ENCODE measurements at regions not wholly inside any gene's neighbourhood (a gene's known extent, or its start where the extent isn't known, plus 50 kb on each side); places are given as distances from the start of the nearest gene placed in this dataset.

DNA sequence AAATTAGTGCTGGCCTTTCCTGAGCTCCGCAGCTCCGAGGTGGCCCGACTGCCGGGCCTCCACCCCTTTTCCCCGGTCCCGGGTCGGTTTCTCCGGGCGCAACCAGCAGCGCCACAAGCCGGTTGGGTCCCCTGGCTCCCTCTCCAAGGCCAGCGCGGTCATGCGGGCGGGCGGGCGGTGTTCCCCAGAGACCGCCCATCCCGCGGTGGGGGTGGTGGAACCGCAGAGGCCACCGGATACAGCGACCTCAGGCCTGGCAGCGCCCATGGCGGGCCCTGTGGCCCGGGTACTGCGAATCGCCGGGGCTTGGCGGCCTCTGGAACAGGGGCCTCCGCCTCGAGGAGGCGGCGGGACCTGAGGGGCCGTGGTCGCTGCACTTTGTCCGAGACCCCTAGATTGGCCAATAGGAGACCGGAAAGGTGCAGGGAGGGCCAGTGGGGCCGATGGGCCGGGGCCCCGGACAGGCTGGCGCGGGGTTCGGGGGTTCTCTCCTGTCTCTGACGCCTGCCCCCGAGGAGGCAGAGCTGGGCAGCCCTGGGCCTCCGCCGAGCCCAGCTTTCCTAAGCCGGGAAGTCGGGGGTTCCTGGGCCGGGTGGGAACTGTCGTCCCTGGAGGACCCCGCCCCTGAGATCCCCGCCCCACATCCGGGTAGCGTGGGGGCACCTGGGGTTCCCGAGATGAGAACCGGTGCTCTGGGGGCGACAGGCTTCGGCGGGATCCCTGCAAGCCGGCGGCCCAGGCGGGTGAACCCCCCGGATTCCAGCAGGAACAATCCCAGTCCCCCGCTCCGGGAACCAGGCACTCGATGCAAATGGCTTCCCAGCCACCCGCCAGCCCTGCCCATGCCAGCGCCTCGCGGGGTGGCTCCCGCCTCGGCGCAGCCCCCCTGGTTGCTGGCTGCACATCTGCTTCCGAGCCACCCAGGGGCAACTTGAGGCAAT lies 293.9 kb downstream of the ZSWIM6 start:
- ChIA-PET POLR2A (no interaction called here), CTCF (interaction anchor here (4.1 kb wide), 1 partner anchor 32 kb away, joined by 14 read pairs; no protein-coding TSS in a partner anchor)
- peak; percentile 33 for DNase-seq (ENCODE audit: extremely low spot score)
- TF ChIP-seq, protein P1, sequence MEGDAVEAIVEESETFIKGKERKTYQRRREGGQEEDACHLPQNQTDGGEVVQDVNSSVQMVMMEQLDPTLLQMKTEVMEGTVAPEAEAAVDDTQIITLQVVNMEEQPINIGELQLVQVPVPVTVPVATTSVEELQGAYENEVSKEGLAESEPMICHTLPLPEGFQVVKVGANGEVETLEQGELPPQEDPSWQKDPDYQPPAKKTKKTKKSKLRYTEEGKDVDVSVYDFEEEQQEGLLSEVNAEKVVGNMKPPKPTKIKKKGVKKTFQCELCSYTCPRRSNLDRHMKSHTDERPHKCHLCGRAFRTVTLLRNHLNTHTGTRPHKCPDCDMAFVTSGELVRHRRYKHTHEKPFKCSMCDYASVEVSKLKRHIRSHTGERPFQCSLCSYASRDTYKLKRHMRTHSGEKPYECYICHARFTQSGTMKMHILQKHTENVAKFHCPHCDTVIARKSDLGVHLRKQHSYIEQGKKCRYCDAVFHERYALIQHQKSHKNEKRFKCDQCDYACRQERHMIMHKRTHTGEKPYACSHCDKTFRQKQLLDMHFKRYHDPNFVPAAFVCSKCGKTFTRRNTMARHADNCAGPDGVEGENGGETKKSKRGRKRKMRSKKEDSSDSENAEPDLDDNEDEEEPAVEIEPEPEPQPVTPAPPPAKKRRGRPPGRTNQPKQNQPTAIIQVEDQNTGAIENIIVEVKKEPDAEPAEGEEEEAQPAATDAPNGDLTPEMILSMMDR (IDR thresholded peaks at IDR 0.05; ENCODE audit: control extremely low read depth, extremely low read depth, low read depth, missing control alignments) = no peak

DNA sequence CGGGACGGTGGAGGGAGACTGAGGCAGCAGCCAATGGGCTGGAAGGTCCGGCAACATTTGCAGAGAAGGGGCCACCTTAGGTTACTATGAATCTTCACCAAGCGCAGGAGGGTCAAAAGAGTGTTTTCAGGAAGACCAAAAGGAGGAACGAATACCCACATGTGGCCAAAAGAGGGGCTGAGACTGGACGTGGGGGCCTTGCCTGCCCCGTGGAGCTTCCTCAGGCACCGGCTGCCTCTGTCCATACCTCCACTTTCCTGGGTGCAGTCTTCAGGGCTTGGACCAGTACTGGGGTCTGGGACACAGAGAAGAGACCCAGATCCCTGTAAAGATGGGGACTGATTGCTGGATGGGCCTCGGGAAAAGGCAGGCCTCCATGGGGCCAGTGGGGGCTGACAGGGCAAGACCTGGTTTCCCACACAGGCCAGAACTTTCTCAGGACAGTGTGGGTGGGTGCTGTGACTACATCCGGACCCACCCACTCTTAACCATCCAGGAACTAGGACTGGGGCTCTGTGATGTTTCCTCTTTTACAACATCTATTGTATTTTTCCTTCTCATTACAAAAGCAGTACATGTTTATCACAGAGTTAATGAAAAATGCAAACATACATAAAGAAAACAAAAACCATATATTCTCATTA lies 294.7 kb downstream of the ZSWIM6 start:
- TF ChIP-seq, protein P1 (IDR thresholded peaks at IDR 0.05; ENCODE audit: control extremely low read depth, extremely low read depth, low read depth, missing control alignments) = no peak
- ChIA-PET CTCF (interaction anchor here (4.1 kb wide), 1 partner anchor 32 kb away, joined by 14 read pairs; no protein-coding TSS in a partner anchor), POLR2A (no interaction called here)
- peak; percentile 23 for DNase-seq (ENCODE audit: extremely low spot score)

DNA sequence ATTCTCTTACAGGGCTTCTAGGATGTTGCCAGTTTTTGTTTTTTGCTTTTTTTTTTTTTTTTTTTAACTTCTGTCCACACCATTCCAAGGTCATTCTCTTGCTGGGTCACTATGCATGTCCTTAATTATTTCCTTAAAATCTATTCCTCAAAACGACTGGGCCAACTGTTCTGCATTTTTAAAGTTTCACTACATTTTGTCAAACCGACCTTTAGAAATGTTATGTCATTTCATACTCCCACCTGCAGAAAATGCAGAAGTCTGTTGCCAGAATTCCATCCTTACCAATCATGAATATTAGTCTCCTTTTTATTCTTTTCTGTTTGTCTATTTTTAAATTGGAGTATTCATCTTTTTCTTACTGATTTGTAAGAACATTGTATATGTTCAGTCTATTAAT lies 295.5 kb downstream of the ZSWIM6 start:
- TF ChIP-seq, protein P1 (IDR thresholded peaks at IDR 0.05; ENCODE audit: control extremely low read depth, extremely low read depth, low read depth, missing control alignments) = no peak
- POLR2A ChIA-PET = no interaction called here
- DNase-seq (ENCODE audit: extremely low spot score) = no peak
- CTCF ChIA-PET = no interaction called here

DNA sequence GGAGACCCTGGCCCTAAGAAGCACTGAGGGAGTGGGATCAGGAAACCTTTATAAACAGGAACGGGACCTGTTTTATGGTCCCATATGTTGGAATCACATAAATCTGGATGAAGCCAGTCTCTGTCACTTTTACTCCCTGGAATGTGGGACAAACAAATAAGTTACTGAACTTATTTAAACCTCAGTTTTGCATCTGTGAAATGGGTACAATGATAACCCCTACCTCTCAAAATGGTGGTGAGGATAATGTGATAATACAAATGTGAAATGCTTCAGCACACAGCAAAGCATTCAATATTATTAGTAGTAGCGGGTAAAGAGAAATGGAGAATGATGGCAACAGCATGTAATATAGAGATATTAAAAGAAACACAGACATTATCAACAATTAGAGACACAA lies 298.9 kb downstream of the ZSWIM6 start:
- ChIA-PET POLR2A (no interaction called here), CTCF (interaction anchor here (1.3 kb wide), 1 partner anchor 27 kb away, joined by 5 read pairs; no protein-coding TSS in a partner anchor)
- DNase-seq (ENCODE audit: extremely low spot score) = no peak
- TF ChIP-seq, protein P1 (IDR thresholded peaks at IDR 0.05; ENCODE audit: control extremely low read depth, extremely low read depth, low read depth, missing control alignments) = no peak

DNA sequence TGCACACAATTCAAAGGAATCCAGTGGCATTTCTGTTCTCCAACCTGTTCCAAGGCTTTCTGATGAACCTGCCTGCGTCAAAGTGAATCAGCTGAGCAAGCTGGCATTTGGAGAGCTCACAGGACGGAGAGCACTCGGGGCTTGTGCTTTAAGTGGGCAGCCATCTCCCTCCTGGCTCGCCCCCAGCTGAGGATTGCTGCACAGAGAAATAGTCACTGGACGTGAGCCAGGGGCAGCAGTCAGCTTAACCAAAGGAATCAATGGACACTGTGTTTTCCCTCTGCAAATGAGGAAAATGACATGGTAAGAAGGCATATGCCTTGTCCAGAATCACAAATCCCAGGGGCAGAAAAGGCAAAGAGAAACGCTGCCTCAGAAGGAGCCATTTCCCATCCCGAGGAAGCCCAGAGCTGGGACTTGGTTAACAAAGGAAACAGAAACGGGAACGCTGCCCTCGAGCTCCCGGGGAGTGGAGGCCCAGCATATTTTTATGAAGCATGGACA lies 299.4 kb downstream of the ZSWIM6 start:
- no peak for DNase-seq (ENCODE audit: extremely low spot score)
- TF ChIP-seq, protein P1 (IDR thresholded peaks at IDR 0.05; ENCODE audit: control extremely low read depth, extremely low read depth, low read depth, missing control alignments) = no peak
- CTCF ChIA-PET = interaction anchor here (0.7 to 1.3 kb wide), 2 partner anchors 15 to 27 kb away, joined by 3 to 5 read pairs; no protein-coding TSS in a partner anchor
- POLR2A ChIA-PET = no interaction called here

DNA sequence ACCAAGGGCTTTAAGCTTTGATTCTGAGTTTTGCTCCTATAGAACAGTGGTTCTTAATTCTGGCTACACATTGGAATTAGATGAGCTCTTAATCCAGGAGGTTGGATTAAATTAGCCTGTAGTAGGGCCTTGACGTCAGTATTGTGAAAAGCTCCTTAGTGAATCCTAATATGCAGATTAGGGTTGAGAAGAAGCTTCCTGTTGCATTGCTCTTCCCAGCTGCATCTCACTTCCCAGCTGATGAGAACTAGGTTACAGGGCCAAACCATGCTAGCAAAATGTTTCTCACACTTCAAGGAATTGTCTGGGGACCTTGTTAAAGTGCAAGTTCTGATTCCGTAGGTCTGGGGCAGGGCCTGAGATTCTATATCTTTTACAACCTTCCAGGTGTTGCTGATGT lies 300.0 kb downstream of the ZSWIM6 start:
- no peak for DNase-seq (ENCODE audit: extremely low spot score)
- TF ChIP-seq, protein P1 (IDR thresholded peaks at IDR 0.05; ENCODE audit: control extremely low read depth, extremely low read depth, low read depth, missing control alignments) = no peak
- ChIA-PET POLR2A (no interaction called here), CTCF (interaction anchor here (0.7 to 1.3 kb wide), 2 partner anchors 15 to 26 kb away, joined by 3 to 5 read pairs; no protein-coding TSS in a partner anchor)

Measured in GM10248 (cell line).